NB4 (cell line): ENCODE measurements at regions not wholly inside any gene's neighbourhood (a gene's known extent, or its start where the extent isn't known, plus 50 kb on each side); places are given as distances from the start of the nearest gene placed in this dataset.
"Not testable (repeated sequence)": the region's sequence is repeated elsewhere in the genome, so short reads cannot be mapped to it uniquely, and the experiment has no call there.

Experiments used
- DNase-seq: peaks from one replicate; pipeline ENCODE4 v3.0.0; 2010; ENCODE audit warnings: low read depth
- H3K4me3 ChIP-seq: one replicate; pipeline ENCODE4 v1.5.1; 2011; ENCODE audit warnings: mild to moderate bottlenecking, low read depth, low read length, moderate library complexity
- CTCF ChIP-seq: IDR thresholded peaks from one replicate; pipeline ENCODE4 v1.5.1; 2012; ENCODE audit warnings: low read depth, low read length
- MAX ChIP-seq: IDR thresholded peaks from 2 replicates; pipeline ENCODE4 v1.6.1; 2011; ENCODE audit warnings: low read depth, low read length
- MYC ChIP-seq: IDR thresholded peaks from 2 replicates; pipeline ENCODE4 v1.6.1; 2011; ENCODE audit warnings: low read depth, low read length
- POLR2A ChIP-seq: IDR thresholded peaks from 2 replicates; pipeline ENCODE4 v1.6.1; 2011; ENCODE audit warnings: mild to moderate bottlenecking; ENCODE audit not compliant: insufficient read length; ENCODE audit errors: extremely low read depth

GRCh38 chr17:16888413-16889087, 83.4 kb downstream of the TNFRSF13B start:
- no peak for TF ChIP-seq POLR2A
- TF ChIP-seq MAX = no peak
- TF ChIP-seq MYC = no peak
- TF ChIP-seq CTCF = no peak
- no peak for DNase-seq
- H3K4me3 ChIP-seq = no peak overlapping the region

- TF ChIP-seq MAX (no peak), CTCF (no peak), MYC (no peak), POLR2A (no peak)
- DNase-seq = no peak
- no peak overlapping the region for H3K4me3 ChIP-seq
These were observed 84.3 kb downstream of the TNFRSF13B start for GRCh38 chr17:16887523-16888095.

GRCh38 chr17:16886655-16887322, 85.1 kb downstream of the TNFRSF13B start:
- DNase-seq = no peak
- TF ChIP-seq MAX (no peak), MYC (no peak), POLR2A (no peak), CTCF (no peak)
- no peak overlapping the region for H3K4me3 ChIP-seq

- H3K4me3 ChIP-seq, DNase-seq: not testable (repeated sequence)
These were observed 86.7 kb downstream of the TNFRSF13B start for GRCh38 chr17:16885204-16885603.

- not testable (repeated sequence) for H3K4me3 ChIP-seq, DNase-seq
These were observed 89.0 kb downstream of the TNFRSF13B start for GRCh38 chr17:16882926-16883265.

- TF ChIP-seq MYC (no peak), MAX (no peak), CTCF (no peak), POLR2A (no peak)
- H3K4me3 ChIP-seq = no peak overlapping the region
- DNase-seq = no peak
These were observed 89.5 kb downstream of the TNFRSF13B start for GRCh38 chr17:16882243-16882925.
